HCT116 (cell line): ENCODE measurements at regions not wholly inside any gene's neighbourhood (a gene's known extent, or its start where the extent isn't known, plus 50 kb on each side); places are given as distances from the start of the nearest gene placed in this dataset.

Source experiments
- ATAC-seq: fragments of 200-7000 bp; cut with Tn5 transposase; 2 replicates; pipeline ENCODE4 v1.9.1; 2020; ENCODE audit warnings: mild to moderate bottlenecking, moderate library complexity
- BruUV-seq: library from RNA; stranded (reverse); fragments of 400-500 nt; replicated peaks from 2 replicates; lab custom pipeline; 2021; lab: Mats Ljungman, UMichigan
- CTCF ChIA-PET: fragments of 300-600 bp; sonication (Branson Sonifier 250); formaldehyde crosslinking; loops from one replicate; lab custom pipeline; 2021; ENCODE audit warnings: antibody characterized with exemption; lab: Charles Lee
- POLR2A ChIA-PET: fragments of 300-600, 350-600 bp; sonication (Branson Sonifier 250); formaldehyde crosslinking; loops from one replicate; lab custom pipeline; 2021; ENCODE audit warnings: antibody characterized with exemption; lab: Charles Lee
- RAD21 ChIA-PET, 2 experiments: fragments of 300-600 bp; sonication (Branson Sonifier 250); formaldehyde crosslinking; loops; one replicate each; lab custom pipeline; 2023; ENCODE audit warnings: low total read pairs in 2 of 2; ENCODE audit not compliant: uncharacterized antibody in 2 of 2, unreplicated experiment in 2 of 2, low non-redundant PET in 1 of 2; lab: Charles Lee
- DNase-seq: peaks from one replicate; pipeline ENCODE4 v3.0.0-alpha.2; 2010; ENCODE audit warnings: low read depth, low spot score
- H2AFZ ChIP-seq: fragments of 200-600 bp; shearing (Covaris generic), sonication (generic); 2 replicates; pipeline ENCODE4 v1.6.1; 2017; ENCODE audit warnings: low read depth, mixed run types, mixed read lengths, antibody characterized with exemption, low read length; ENCODE audit not compliant: poor library complexity, severe bottlenecking
- H3K27ac ChIP-seq: 2 replicates; pipeline ENCODE4 v1.5.1; 2012; ENCODE audit warnings: low read depth, low read length
- H3K27me3 ChIP-seq: fragments of 200-600 bp; sonication (generic); 2 replicates; pipeline ENCODE4 v1.6.1; 2016; ENCODE audit warnings: mixed run types, low read length, mixed read lengths; ENCODE audit not compliant: insufficient read depth
- H3K36me3 ChIP-seq, 2 experiments: fragments of 200-500 bp in 1 of 2; fragments of 200-600 bp in 1 of 2; sonication (Bioruptor generic) in 1 of 2; sonication (generic) in 1 of 2; 2 replicates each; pipeline versions ENCODE4 v1.5.1 to v1.6.1; 2014 to 2016; ENCODE audit warnings: low read length in 2 of 2, inconsistent platforms in 1 of 2, mixed read lengths in 1 of 2, mixed run types in 1 of 2; ENCODE audit not compliant: insufficient read depth in 2 of 2, control insufficient read depth in 1 of 2
- H3K4me1 ChIP-seq, 2 experiments: fragments of 200-600 bp in 1 of 2; sonication (generic) in 1 of 2; 2 replicates each; pipeline versions ENCODE4 v1.5.1 to v1.6.1; 2012 to 2017; ENCODE audit warnings: low read length in 2 of 2, inconsistent platforms in 1 of 2, mild to moderate bottlenecking in 1 of 2, mixed read lengths in 1 of 2, mixed run types in 1 of 2, moderate library complexity in 1 of 2; ENCODE audit not compliant: insufficient read depth in 2 of 2, control insufficient read depth in 1 of 2
- H3K4me2 ChIP-seq: fragments of 200-600 bp; sonication (generic); 2 replicates; pipeline ENCODE4 v1.6.1; 2017; ENCODE audit warnings: mixed run types, low read length, mixed read lengths
- H3K4me3 ChIP-seq, 2 experiments: fragments of 200-600 bp in 1 of 2; sonication (generic) in 1 of 2; replicated peaks in 1 of 2; 2 replicates each; pipeline ENCODE4 v1.5.1; 2011 to 2016; ENCODE audit warnings: low read length in 2 of 2, control low read depth in 1 of 2, low read depth in 1 of 2, mild to moderate bottlenecking in 1 of 2, mixed read lengths in 1 of 2, mixed run types in 1 of 2
- H3K79me2 ChIP-seq: fragments of 200-600 bp; sonication (generic); 2 replicates; pipeline ENCODE4 v1.6.1; 2017; ENCODE audit warnings: mild to moderate bottlenecking, mixed run types, low read length, moderate library complexity, mixed read lengths; ENCODE audit not compliant: insufficient read depth
- H3K9ac ChIP-seq: fragments of 200-600 bp; sonication (generic); 2 replicates; pipeline ENCODE4 v1.6.1; 2016; ENCODE audit warnings: low read length, mixed read lengths
- H3K9me2 ChIP-seq: fragments of 200-600 bp; sonication (generic), shearing (Covaris generic); 2 replicates; pipeline ENCODE4 v1.6.1; 2017; ENCODE audit warnings: mixed run types, mild to moderate bottlenecking, moderate library complexity; ENCODE audit not compliant: insufficient read depth
- H3K9me3 ChIP-seq, 2 experiments: fragments of 200-500 bp in 1 of 2; fragments of 200-600 bp in 1 of 2; sonication (Bioruptor generic) in 1 of 2; sonication (generic) in 1 of 2; 2 replicates each; pipeline ENCODE4 v1.6.1; 2014 to 2017; ENCODE audit warnings: low read length in 2 of 2, mixed read lengths in 2 of 2, inconsistent platforms in 1 of 2, low read depth in 1 of 2, mild to moderate bottlenecking in 1 of 2, mixed run types in 1 of 2, moderate library complexity in 1 of 2; ENCODE audit not compliant: control insufficient read depth in 1 of 2, insufficient read depth in 1 of 2
- H4K20me1 ChIP-seq: fragments of 200-600 bp; sonication (generic), shearing (Covaris generic); 2 replicates; pipeline ENCODE4 v1.6.1; 2017; ENCODE audit warnings: mixed run types, mild to moderate bottlenecking, moderate library complexity; ENCODE audit not compliant: insufficient read depth
- CEBPB ChIP-seq: IDR thresholded peaks from 2 replicates; pipeline ENCODE4 v1.6.1; 2012; ENCODE audit warnings: low read depth
- EGR1 ChIP-seq: IDR thresholded peaks from 2 replicates; pipeline ENCODE4 v1.6.1; 2012; ENCODE audit warnings: low read depth
- EZH2 ChIP-seq: fragments of 200-600 bp; sonication (generic); IDR thresholded peaks from 2 replicates; pipeline ENCODE4 v1.6.1; 2017; ENCODE audit warnings: antibody characterized with exemption, mixed run types
- EZH2phosphoT487 ChIP-seq: fragments of 200-600 bp; IDR thresholded peaks from 2 replicates; pipeline ENCODE4 v1.6.1; 2018; ENCODE audit warnings: antibody characterized with exemption, borderline replicate concordance
- FOSL1 ChIP-seq: IDR thresholded peaks from 2 replicates; pipeline ENCODE4 v1.6.1; 2012; ENCODE audit warnings: low read depth
- MAX ChIP-seq: IDR thresholded peaks from 2 replicates; pipeline ENCODE4 v1.6.1; 2012
- POLR2AphosphoS5 ChIP-seq: IDR thresholded peaks from 2 replicates; pipeline ENCODE4 v1.6.1; 2011; ENCODE audit warnings: mild to moderate bottlenecking, low read depth, low read length, moderate library complexity
- RAD21 ChIP-seq: IDR thresholded peaks from 2 replicates; pipeline ENCODE4 v1.6.1; 2012; ENCODE audit warnings: low read depth, mild to moderate bottlenecking
- SP1 ChIP-seq: IDR thresholded peaks from 2 replicates; pipeline ENCODE4 v1.6.1; 2012; ENCODE audit warnings: low read depth
- YY1 ChIP-seq: IDR thresholded peaks from 2 replicates; pipeline ENCODE4 v1.6.1; 2011; ENCODE audit warnings: low read length, low read depth, moderate library complexity, mild to moderate bottlenecking; ENCODE audit not compliant: insufficient replicate concordance; ENCODE audit errors: extremely low read depth
- ZBTB33 ChIP-seq: IDR thresholded peaks from 2 replicates; pipeline ENCODE4 v1.6.1; 2011; ENCODE audit warnings: mild to moderate bottlenecking, low read length, moderate library complexity; ENCODE audit not compliant: insufficient replicate concordance; ENCODE audit errors: extremely low read depth
- intact Hi-C: fragments of 100-400 bp; cut with micrococcal nuclease; formaldehyde crosslinking; loops from 2 replicates; pipeline ENCODE4 v1.10.0; 2022
- TF ChIP-seq, protein P1 (sequence below), 3 experiments: fragments of 200-600 bp in 1 of 3; sonication (generic) in 1 of 3; IDR thresholded peaks in 2 of 3; conservative IDR thresholded peaks in 1 of 3; 2 replicates each; pipeline ENCODE4 v1.5.1; 2012 to 2017; ENCODE audit warnings: low read depth in 2 of 3, low read length in 2 of 3, antibody characterized with exemption in 1 of 3, borderline replicate concordance in 1 of 3, control low read depth in 1 of 3, mild to moderate bottlenecking in 1 of 3, mixed read lengths in 1 of 3, mixed run types in 1 of 3, moderate library complexity in 1 of 3; ENCODE audit not compliant: insufficient read depth in 1 of 3
- TF ChIP-seq, protein P2 (sequence below): IDR thresholded peaks from 2 replicates; pipeline ENCODE4 v1.6.1; 2012; ENCODE audit warnings: low read depth

DNA sequence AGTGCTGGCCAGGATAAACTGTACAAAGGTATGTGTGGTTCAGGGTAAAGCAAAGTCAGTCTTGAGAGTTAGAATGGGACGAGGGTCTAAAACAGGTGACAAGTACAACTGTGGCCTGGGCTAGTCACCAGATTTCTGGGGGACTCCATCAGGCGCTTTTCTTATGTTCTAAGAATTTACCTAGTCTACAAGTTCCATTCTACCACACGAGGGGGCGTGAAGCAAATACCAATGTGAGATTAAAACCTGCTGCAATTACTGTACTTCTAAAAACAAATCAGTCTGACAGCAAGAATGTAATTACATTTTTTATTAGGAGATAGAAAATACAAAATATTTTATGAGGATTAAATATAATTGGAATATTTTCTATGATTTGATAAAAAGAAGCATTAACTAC lies 146.5 kb downstream of the ALOX5 start:
- Histone ChIP-seq H3K27me3 (no peaks in the 10 kb centered on the region), H4K20me1 (no peaks in the 10 kb centered on the region), H3K9me3 (no peaks in the 10 kb centered on the region), H3K9me2 (no peaks in the 10 kb centered on the region), H3K4me1 (no peaks in the 10 kb centered on the region)
- no TSS peak for BruUV-seq
- intact Hi-C loops, result no loop called here
- POLR2A ChIA-PET, result no interaction called here
- TF ChIP-seq CEBPB, result no peak
- TF ChIP-seq, protein P1, sequence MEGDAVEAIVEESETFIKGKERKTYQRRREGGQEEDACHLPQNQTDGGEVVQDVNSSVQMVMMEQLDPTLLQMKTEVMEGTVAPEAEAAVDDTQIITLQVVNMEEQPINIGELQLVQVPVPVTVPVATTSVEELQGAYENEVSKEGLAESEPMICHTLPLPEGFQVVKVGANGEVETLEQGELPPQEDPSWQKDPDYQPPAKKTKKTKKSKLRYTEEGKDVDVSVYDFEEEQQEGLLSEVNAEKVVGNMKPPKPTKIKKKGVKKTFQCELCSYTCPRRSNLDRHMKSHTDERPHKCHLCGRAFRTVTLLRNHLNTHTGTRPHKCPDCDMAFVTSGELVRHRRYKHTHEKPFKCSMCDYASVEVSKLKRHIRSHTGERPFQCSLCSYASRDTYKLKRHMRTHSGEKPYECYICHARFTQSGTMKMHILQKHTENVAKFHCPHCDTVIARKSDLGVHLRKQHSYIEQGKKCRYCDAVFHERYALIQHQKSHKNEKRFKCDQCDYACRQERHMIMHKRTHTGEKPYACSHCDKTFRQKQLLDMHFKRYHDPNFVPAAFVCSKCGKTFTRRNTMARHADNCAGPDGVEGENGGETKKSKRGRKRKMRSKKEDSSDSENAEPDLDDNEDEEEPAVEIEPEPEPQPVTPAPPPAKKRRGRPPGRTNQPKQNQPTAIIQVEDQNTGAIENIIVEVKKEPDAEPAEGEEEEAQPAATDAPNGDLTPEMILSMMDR (IDR thresholded peaks at IDR 0.05 in 2 of 3, conservative IDR thresholded peaks at IDR 0.05 in 1 of 3; ENCODE audit: borderline replicate concordance in 1 of 3, insufficient read depth in 1 of 3, low read depth in 2 of 3, low read length in 2 of 3), result no peak
- no peak for TF ChIP-seq POLR2AphosphoS5
- TF ChIP-seq SP1, result no peak
- TF ChIP-seq, protein P2, sequence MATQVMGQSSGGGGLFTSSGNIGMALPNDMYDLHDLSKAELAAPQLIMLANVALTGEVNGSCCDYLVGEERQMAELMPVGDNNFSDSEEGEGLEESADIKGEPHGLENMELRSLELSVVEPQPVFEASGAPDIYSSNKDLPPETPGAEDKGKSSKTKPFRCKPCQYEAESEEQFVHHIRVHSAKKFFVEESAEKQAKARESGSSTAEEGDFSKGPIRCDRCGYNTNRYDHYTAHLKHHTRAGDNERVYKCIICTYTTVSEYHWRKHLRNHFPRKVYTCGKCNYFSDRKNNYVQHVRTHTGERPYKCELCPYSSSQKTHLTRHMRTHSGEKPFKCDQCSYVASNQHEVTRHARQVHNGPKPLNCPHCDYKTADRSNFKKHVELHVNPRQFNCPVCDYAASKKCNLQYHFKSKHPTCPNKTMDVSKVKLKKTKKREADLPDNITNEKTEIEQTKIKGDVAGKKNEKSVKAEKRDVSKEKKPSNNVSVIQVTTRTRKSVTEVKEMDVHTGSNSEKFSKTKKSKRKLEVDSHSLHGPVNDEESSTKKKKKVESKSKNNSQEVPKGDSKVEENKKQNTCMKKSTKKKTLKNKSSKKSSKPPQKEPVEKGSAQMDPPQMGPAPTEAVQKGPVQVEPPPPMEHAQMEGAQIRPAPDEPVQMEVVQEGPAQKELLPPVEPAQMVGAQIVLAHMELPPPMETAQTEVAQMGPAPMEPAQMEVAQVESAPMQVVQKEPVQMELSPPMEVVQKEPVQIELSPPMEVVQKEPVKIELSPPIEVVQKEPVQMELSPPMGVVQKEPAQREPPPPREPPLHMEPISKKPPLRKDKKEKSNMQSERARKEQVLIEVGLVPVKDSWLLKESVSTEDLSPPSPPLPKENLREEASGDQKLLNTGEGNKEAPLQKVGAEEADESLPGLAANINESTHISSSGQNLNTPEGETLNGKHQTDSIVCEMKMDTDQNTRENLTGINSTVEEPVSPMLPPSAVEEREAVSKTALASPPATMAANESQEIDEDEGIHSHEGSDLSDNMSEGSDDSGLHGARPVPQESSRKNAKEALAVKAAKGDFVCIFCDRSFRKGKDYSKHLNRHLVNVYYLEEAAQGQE, result no peak
- TF ChIP-seq EGR1, result no peak
- no peak for TF ChIP-seq YY1
- TF ChIP-seq RAD21, result no peak
- no peak for TF ChIP-seq EZH2phosphoT487
- no peak for TF ChIP-seq ZBTB33
- no peak for TF ChIP-seq FOSL1
- TF ChIP-seq MAX, result no peak
- no peak for TF ChIP-seq EZH2
- TF ChIP-seq, all 23 proteins: peak for 0
- Histone ChIP-seq H3K27ac (no peak overlapping the region), H3K36me3 (no peaks in the 10 kb centered on the region), H3K9ac (no peak overlapping the region), H2AFZ (no peak overlapping the region), H3K79me2 (no peaks in the 10 kb centered on the region; the same call in 1 of the 2 replicates), H3K4me3 (no peak overlapping the region), H3K4me2 (no peak overlapping the region)
- RAD21 ChIA-PET, result no interaction called here
- DNase-seq (no peak), ATAC-seq (no peak)
- CTCF ChIA-PET, result no interaction called here
